Neuron (in vitro differentiated cells): ENCODE measurements at regions not wholly inside any gene's neighbourhood (a gene's known extent, or its start where the extent isn't known, plus 50 kb on each side); places are given as distances from the start of the nearest gene placed in this dataset.

ENCODE experiments used
- H2AFZ ChIP-seq: one replicate; pipeline ENCODE4 v1.6.1; 2013; ENCODE audit warnings: low read depth, mild to moderate bottlenecking, inconsistent platforms, low read length, moderate library complexity
- H3K27me3 ChIP-seq: one replicate; pipeline ENCODE4 v1.6.1; 2013; ENCODE audit warnings: low read length; ENCODE audit not compliant: insufficient read depth
- H3K36me3 ChIP-seq: one replicate; pipeline ENCODE4 v1.6.1; 2013; ENCODE audit warnings: low read length; ENCODE audit not compliant: insufficient read depth
- H3K4me1 ChIP-seq: one replicate; pipeline ENCODE4 v1.6.1; 2013; ENCODE audit warnings: low read length; ENCODE audit not compliant: insufficient read depth
- H3K4me3 ChIP-seq: 2 replicates; pipeline ENCODE4 v1.5.1; 2013; ENCODE audit warnings: mild to moderate bottlenecking, low read length, moderate library complexity
- H3K9me3 ChIP-seq: one replicate; pipeline ENCODE4 v1.6.1; 2013; ENCODE audit warnings: low read length

- Histone ChIP-seq H2AFZ (no peak overlapping the region), H3K4me1 (no peaks in the 10 kb centered on the region), H3K9me3 (no peaks in the 10 kb centered on the region), H3K27me3 (no peaks in the 10 kb centered on the region), H3K36me3 (no peaks in the 10 kb centered on the region), H3K4me3 (no peak overlapping the region)
Observed at GRCh38 chr11:91796999-91797398, 427.6 kb upstream of the FAT3 start.

- no peak overlapping the region for H3K4me3 ChIP-seq
- no peaks in the 10 kb centered on the region for H3K36me3 ChIP-seq
- H3K4me1 ChIP-seq = peaks cover 8% of the 10 kb centered on the region
- H3K9me3 ChIP-seq = no peaks in the 10 kb centered on the region
- no peak overlapping the region for H2AFZ ChIP-seq
- no peaks in the 10 kb centered on the region for H3K27me3 ChIP-seq
Observed at GRCh38 chr11:91795139-91795887, 429.3 kb upstream of the FAT3 start.

DNA sequence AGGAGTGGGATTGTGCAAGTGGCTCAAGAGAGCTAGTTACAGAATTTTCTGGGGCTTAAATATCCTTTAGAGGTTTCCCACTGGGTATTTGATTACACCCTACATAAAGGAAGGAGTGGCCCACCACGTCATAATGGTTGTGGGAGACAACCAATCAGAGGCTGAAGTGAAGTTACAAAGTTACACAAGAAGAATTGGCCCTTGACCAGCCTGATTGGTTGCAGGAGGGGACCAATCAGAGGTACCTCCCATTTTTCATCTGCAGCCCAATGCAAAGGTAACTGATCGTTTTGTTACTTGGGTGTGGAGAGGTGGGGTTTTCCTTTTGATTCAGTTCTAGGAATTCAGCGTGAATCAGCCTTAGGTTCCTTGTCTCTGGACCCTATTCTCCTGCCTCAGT lies 430.5 kb upstream of the FAT3 start:
- H3K9me3 ChIP-seq = no peaks in the 10 kb centered on the region
- H3K4me1 ChIP-seq = peaks cover 16% of the 10 kb centered on the region
- no peak overlapping the region for H2AFZ ChIP-seq
- no peaks in the 10 kb centered on the region for H3K27me3 ChIP-seq
- H3K36me3 ChIP-seq = no peaks in the 10 kb centered on the region
- H3K4me3 ChIP-seq = no peak overlapping the region

GRCh38 chr11:91792779-91793262 lies 431.8 kb upstream of the FAT3 start:
- Histone ChIP-seq H3K36me3 (no peaks in the 10 kb centered on the region), H2AFZ (no peak overlapping the region), H3K9me3 (no peaks in the 10 kb centered on the region), H3K4me1 (peaks cover 16% of the 10 kb centered on the region), H3K27me3 (no peaks in the 10 kb centered on the region), H3K4me3 (no peak overlapping the region)

DNA sequence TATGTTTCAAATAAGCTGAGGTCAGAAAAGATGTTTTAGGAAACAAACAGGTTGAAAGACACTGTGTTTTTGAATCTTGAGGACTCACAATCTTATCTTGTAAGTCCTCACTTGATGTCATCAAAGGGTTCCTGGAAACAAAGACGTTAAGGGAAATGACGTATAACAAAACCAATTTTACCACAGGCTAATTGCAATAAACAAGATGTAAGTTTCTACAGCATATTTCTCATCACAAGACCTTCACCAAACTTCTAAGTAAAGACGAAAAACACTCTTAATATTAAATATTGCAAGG lies 433.5 kb upstream of the FAT3 start:
- H3K36me3 ChIP-seq = no peaks in the 10 kb centered on the region

GRCh38 chr11:91790346-91791170 lies 434.1 kb upstream of the FAT3 start:
- Histone ChIP-seq H3K9me3 (no peaks in the 10 kb centered on the region), H2AFZ (peak overlapping the region; percentile 59), H3K36me3 (no peaks in the 10 kb centered on the region), H3K4me3 (no peak overlapping the region), H3K4me1 (peaks cover 16% of the 10 kb centered on the region), H3K27me3 (no peaks in the 10 kb centered on the region)

More for the DNA sequence above, 433.5 kb upstream of the FAT3 start:
- Histone ChIP-seq H3K4me3 (no peak overlapping the region), H3K27me3 (no peaks in the 10 kb centered on the region), H2AFZ (peak overlapping the region; percentile 59), H3K4me1 (peaks cover 16% of the 10 kb centered on the region), H3K9me3 (no peaks in the 10 kb centered on the region)

DNA sequence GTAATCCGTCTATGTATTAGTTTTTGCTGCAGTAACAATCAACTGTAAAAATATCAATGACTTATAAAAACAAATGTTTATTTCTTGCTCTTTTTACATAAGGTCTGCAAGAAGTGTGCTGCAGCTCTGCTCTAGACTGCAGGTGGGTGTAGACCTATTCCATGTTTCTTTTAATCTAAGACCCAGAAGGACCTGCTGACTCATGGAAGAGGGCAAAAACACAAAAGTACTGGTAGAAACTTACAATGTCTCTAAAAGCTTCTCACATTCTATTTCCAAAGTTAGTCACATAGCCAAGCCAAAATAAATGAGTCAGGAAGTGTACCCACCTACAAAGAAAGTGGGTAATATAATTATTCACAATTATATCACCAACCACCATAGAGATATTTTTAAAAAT lies 435.9 kb upstream of the FAT3 start:
- Histone ChIP-seq H3K36me3 (no peaks in the 10 kb centered on the region), H2AFZ (no peak overlapping the region), H3K9me3 (no peaks in the 10 kb centered on the region), H3K4me1 (peaks cover 16% of the 10 kb centered on the region), H3K27me3 (no peaks in the 10 kb centered on the region), H3K4me3 (no peak overlapping the region)

DNA sequence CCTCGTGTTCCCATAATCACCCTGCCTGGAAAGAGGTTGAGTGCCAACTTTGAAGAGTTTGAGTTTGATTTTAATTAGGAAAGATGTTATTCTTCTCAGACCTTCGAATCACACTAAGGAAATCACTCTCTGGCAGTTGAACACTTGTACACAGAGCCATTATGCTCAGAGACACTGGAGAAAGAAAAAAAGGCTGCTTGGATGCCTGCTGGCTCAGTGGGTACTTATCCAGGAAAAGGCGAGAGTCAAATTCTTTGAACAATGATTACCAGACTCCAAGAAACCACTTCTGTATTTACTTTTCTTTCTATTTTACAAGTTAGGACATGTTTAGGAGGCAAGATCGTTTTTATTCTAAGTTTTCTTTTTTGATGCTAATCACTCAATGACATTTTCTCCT lies 438.5 kb upstream of the FAT3 start:
- H3K4me3 ChIP-seq = no peak overlapping the region
- H2AFZ ChIP-seq = no peak overlapping the region
- H3K4me1 ChIP-seq = peaks cover 15% of the 10 kb centered on the region
- H3K9me3 ChIP-seq = peaks cover 3% of the 10 kb centered on the region
- no peaks in the 10 kb centered on the region for H3K27me3 ChIP-seq
- H3K36me3 ChIP-seq = no peaks in the 10 kb centered on the region

- H3K4me3 ChIP-seq = no peak overlapping the region
- peaks cover 3% of the 10 kb centered on the region for H3K9me3 ChIP-seq
- H3K36me3 ChIP-seq = no peaks in the 10 kb centered on the region
- no peaks in the 10 kb centered on the region for H3K27me3 ChIP-seq
- no peak overlapping the region for H2AFZ ChIP-seq
- no peaks in the 10 kb centered on the region for H3K4me1 ChIP-seq
Observed at GRCh38 chr11:91783173-91783572, 441.4 kb upstream of the FAT3 start.

GRCh38 chr11:91778758-91779157 lies 445.9 kb upstream of the FAT3 start:
- Histone ChIP-seq H3K4me3 (no peak overlapping the region), H2AFZ (no peak overlapping the region), H3K9me3 (peaks cover 3% of the 10 kb centered on the region), H3K4me1 (no peaks in the 10 kb centered on the region), H3K36me3 (no peaks in the 10 kb centered on the region), H3K27me3 (no peaks in the 10 kb centered on the region)

DNA sequence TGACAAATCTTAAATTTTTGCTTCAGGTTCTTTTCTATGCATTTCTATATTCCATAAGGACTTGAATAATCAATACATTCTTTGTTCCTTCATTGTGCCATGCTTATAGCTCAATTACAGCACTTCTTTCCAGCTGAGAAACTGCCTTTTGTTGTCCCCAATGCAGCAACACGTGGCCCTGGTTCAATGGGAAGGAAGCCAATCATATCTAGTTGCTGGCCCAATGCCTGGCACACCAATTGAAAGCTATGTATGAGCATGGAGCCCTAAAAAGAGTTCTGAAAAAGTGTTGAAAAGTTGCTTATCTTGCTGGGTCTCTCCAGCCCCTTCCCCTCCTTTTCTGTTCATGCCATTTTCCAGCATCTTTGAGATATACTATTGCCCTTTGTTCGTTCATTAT lies 448.0 kb upstream of the FAT3 start:
- Histone ChIP-seq H3K36me3 (no peaks in the 10 kb centered on the region), H3K4me3 (no peak overlapping the region), H3K4me1 (no peaks in the 10 kb centered on the region), H3K9me3 (peaks cover 2% of the 10 kb centered on the region), H3K27me3 (no peaks in the 10 kb centered on the region), H2AFZ (no peak overlapping the region)

- Histone ChIP-seq H3K9me3 (peaks cover 2% of the 10 kb centered on the region), H3K27me3 (no peaks in the 10 kb centered on the region), H3K4me1 (no peaks in the 10 kb centered on the region), H2AFZ (no peak overlapping the region), H3K4me3 (no peak overlapping the region), H3K36me3 (no peaks in the 10 kb centered on the region)
Observed at GRCh38 chr11:91773090-91773489, 451.5 kb upstream of the FAT3 start.

GRCh38 chr11:91771961-91772360 lies 452.7 kb upstream of the FAT3 start:
- Histone ChIP-seq H3K4me1 (no peaks in the 10 kb centered on the region), H3K4me3 (no peak overlapping the region), H3K36me3 (no peaks in the 10 kb centered on the region), H3K27me3 (no peaks in the 10 kb centered on the region), H2AFZ (no peak overlapping the region), H3K9me3 (peaks cover 2% of the 10 kb centered on the region)
